ENCODE measurements at regions not wholly inside any gene's neighbourhood (a gene's known extent, or its start where the extent isn't known, plus 50 kb on each side); places are given as distances from the start of the nearest gene placed in this dataset.

GRCh38 chr14:35985474-35986218, 159.5 kb downstream of the BRMS1L start:
- Histone ChIP-seq H3K9me3 (no peaks in the 10 kb centered on the region), H3K4me3 (no peak overlapping the region), H3K27ac (no peak overlapping the region), H3K27me3 (no peaks in the 10 kb centered on the region), H3K36me3 (no peaks in the 10 kb centered on the region), H3K4me1 (no peaks in the 10 kb centered on the region)
- intact Hi-C loops (cut with DNase I) = no loop called here
- WGBS, 2 donors = 43 to 66% methylated on average over 5 of the region's 5 CpGs
- DNase-seq = no peak
- TF ChIP-seq POLR2A (IDR thresholded peaks at IDR 0.05) (no peak), EP300 (IDR thresholded peaks at IDR 0.05) (no peak), POLR2AphosphoS5 (IDR thresholded peaks at IDR 0.05) (no peak)
- TF ChIP-seq, protein P1, sequence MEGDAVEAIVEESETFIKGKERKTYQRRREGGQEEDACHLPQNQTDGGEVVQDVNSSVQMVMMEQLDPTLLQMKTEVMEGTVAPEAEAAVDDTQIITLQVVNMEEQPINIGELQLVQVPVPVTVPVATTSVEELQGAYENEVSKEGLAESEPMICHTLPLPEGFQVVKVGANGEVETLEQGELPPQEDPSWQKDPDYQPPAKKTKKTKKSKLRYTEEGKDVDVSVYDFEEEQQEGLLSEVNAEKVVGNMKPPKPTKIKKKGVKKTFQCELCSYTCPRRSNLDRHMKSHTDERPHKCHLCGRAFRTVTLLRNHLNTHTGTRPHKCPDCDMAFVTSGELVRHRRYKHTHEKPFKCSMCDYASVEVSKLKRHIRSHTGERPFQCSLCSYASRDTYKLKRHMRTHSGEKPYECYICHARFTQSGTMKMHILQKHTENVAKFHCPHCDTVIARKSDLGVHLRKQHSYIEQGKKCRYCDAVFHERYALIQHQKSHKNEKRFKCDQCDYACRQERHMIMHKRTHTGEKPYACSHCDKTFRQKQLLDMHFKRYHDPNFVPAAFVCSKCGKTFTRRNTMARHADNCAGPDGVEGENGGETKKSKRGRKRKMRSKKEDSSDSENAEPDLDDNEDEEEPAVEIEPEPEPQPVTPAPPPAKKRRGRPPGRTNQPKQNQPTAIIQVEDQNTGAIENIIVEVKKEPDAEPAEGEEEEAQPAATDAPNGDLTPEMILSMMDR (IDR thresholded peaks at IDR 0.05) = no peak

- intact Hi-C loops (cut with DNase I) = no loop called here
- H3K4me3 ChIP-seq = no peak overlapping the region
- no peak for TF ChIP-seq EP300 (IDR thresholded peaks at IDR 0.05)
- no peak for TF ChIP-seq POLR2AphosphoS5 (IDR thresholded peaks at IDR 0.05)
- H3K9me3 ChIP-seq = no peaks in the 10 kb centered on the region
- H3K27me3 ChIP-seq = no peaks in the 10 kb centered on the region
- 75 to 79% methylated on average over 6 of the region's 6 CpGs for WGBS, 2 donors
- DNase-seq = no peak
- no peak overlapping the region for H3K27ac ChIP-seq
- no peaks in the 10 kb centered on the region for H3K36me3 ChIP-seq
- no peaks in the 10 kb centered on the region for H3K4me1 ChIP-seq
Observed at GRCh38 chr14:35979531-35979930, 153.4 kb downstream of the BRMS1L start.

GRCh38 chr14:35978561-35978960, 152.4 kb downstream of the BRMS1L start:
- intact Hi-C loops (cut with DNase I) = no loop called here
- no peak overlapping the region for H3K4me3 ChIP-seq
- H3K27ac ChIP-seq = no peak overlapping the region
- TF ChIP-seq POLR2A (IDR thresholded peaks at IDR 0.05) = no peak
- TF ChIP-seq, protein P1 (IDR thresholded peaks at IDR 0.05) = no peak
- TF ChIP-seq EP300 (IDR thresholded peaks at IDR 0.05) = no peak
- TF ChIP-seq POLR2AphosphoS5 (IDR thresholded peaks at IDR 0.05) = no peak
- H3K36me3 ChIP-seq = no peaks in the 10 kb centered on the region
- H3K27me3 ChIP-seq = no peaks in the 10 kb centered on the region
- WGBS, 2 donors = 78 to 82% methylated on average over 2 to 4 of the region's 6 CpGs
- no peaks in the 10 kb centered on the region for H3K4me1 ChIP-seq
- no peak for DNase-seq
- no peaks in the 10 kb centered on the region for H3K9me3 ChIP-seq

GRCh38 chr14:35975814-35976213, 149.7 kb downstream of the BRMS1L start:
- TF ChIP-seq POLR2A (IDR thresholded peaks at IDR 0.05) = no peak
- TF ChIP-seq POLR2AphosphoS5 (IDR thresholded peaks at IDR 0.05) = no peak
- TF ChIP-seq, protein P1 (IDR thresholded peaks at IDR 0.05) = no peak
- TF ChIP-seq EP300 (IDR thresholded peaks at IDR 0.05) = no peak
- intact Hi-C loops (cut with DNase I) = no loop called here
- no peaks in the 10 kb centered on the region for H3K9me3 ChIP-seq
- H3K4me1 ChIP-seq = no peaks in the 10 kb centered on the region
- H3K36me3 ChIP-seq = no peaks in the 10 kb centered on the region
- H3K27me3 ChIP-seq = no peaks in the 10 kb centered on the region
- 92 to 94% methylated on average over 4 of the region's 4 CpGs for WGBS, 2 donors
- DNase-seq = no peak
- H3K27ac ChIP-seq = no peak overlapping the region
- H3K4me3 ChIP-seq = no peak overlapping the region

- DNase-seq = no peak
- TF ChIP-seq POLR2A (IDR thresholded peaks at IDR 0.05) = no peak
- no peaks in the 10 kb centered on the region for H3K27me3 ChIP-seq
- H3K27ac ChIP-seq = no peak overlapping the region
- H3K36me3 ChIP-seq = no peaks in the 10 kb centered on the region
- intact Hi-C loops (cut with DNase I) = no loop called here
- 21 to 49% methylated on average over 1 of the region's 1 CpG for WGBS, 2 donors
- H3K4me3 ChIP-seq = no peak overlapping the region
- no peaks in the 10 kb centered on the region for H3K9me3 ChIP-seq
- H3K4me1 ChIP-seq = no peaks in the 10 kb centered on the region
Observed at GRCh38 chr14:35973770-35974169, 147.6 kb downstream of the BRMS1L start.
